Natural killer cell (primary cell): ENCODE measurements at regions not wholly inside any gene's neighbourhood (a gene's known extent, or its start where the extent isn't known, plus 50 kb on each side); places are given as distances from the start of the nearest gene placed in this dataset.

Experiments
- ATAC-seq, 3 donors: fragments of 150-1000 bp in 2 of 3; fragments of 200-7000 bp in 1 of 3; cut with Tn5 transposase; 1 replicate in 1 of 3; 2 replicates in 2 of 3; pipeline ENCODE4 v1.10.0; 2021; ENCODE audit warnings: mild to moderate bottlenecking in 2 of 3, moderate library complexity in 2 of 3
- DNase-seq, 2 donors: peaks; one replicate each; pipeline versions ENCODE4 v3.0.0 to v3.0.0-alpha.2; 2013 to 2021; ENCODE audit warnings: mixed read lengths in 1 of 2
- H3K27ac ChIP-seq: one replicate; pipeline ENCODE4 v1.5.1; 2013; ENCODE audit warnings: mild to moderate bottlenecking, low read length
- H3K27me3 ChIP-seq: one replicate; pipeline ENCODE4 v1.6.1; 2013; ENCODE audit warnings: low read length; ENCODE audit not compliant: control insufficient read depth, insufficient read depth
- H3K36me3 ChIP-seq: one replicate; pipeline ENCODE4 v1.6.1; 2013; ENCODE audit warnings: low read length; ENCODE audit not compliant: control insufficient read depth, insufficient read depth
- H3K4me1 ChIP-seq: one replicate; pipeline ENCODE4 v1.6.1; 2013; ENCODE audit warnings: low read length; ENCODE audit not compliant: control insufficient read depth, insufficient read depth
- H3K4me3 ChIP-seq: one replicate; pipeline ENCODE4 v1.5.1; 2013; ENCODE audit warnings: low read length
- H3K9me3 ChIP-seq: one replicate; pipeline ENCODE4 v1.6.1; 2013; ENCODE audit warnings: low read length; ENCODE audit not compliant: control insufficient read depth, insufficient read depth
- H3K27ac Mint-ChIP-seq, 2 donors: one replicate each; pipeline ENCODE4 v1.8.0; 2022; ENCODE audit warnings: mild to moderate bottlenecking in 2 of 2, mixed read lengths in 2 of 2, moderate library complexity in 1 of 2
- H3K27me3 Mint-ChIP-seq, 2 donors: one replicate each; pipeline ENCODE4 v1.8.0; 2022; ENCODE audit warnings: low read depth in 2 of 2, mixed read lengths in 2 of 2
- H3K36me3 Mint-ChIP-seq: one replicate; pipeline ENCODE4 v1.8.0; 2022; ENCODE audit warnings: mixed read lengths
- H3K4me1 Mint-ChIP-seq, 2 donors: one replicate each; pipeline ENCODE4 v1.8.0; 2022; ENCODE audit warnings: mixed read lengths in 2 of 2
- H3K4me3 Mint-ChIP-seq: one replicate; pipeline ENCODE4 v1.8.0; 2022; ENCODE audit warnings: mild to moderate bottlenecking, moderate library complexity, mixed read lengths
- H3K9me3 Mint-ChIP-seq, 2 donors: one replicate each; pipeline ENCODE4 v1.8.0; 2022; ENCODE audit warnings: mixed read lengths in 2 of 2
- CTCF ChIP-seq: fragments of 200-600 bp; IDR thresholded peaks from one replicate; pipeline ENCODE4 v1.8.0; 2022; ENCODE audit warnings: antibody characterized with exemption
- WGBS: methylation state at CpG from one replicate; pipeline ENCODE4 v1.1.7; 2013; ENCODE audit warnings: missing lambda C conversion rate; ENCODE audit not compliant: insufficient coverage; 5-methylcytosine and 5-hydroxymethylcytosine counted together
- intact Hi-C: fragments of 100-400 bp; cut with micrococcal nuclease; formaldehyde crosslinking; loops from one replicate; pipeline ENCODE4 v1.14.2; 2022

- no peak for DNase-seq
- peaks cover 9% of the 10 kb centered on the region for H3K4me1 ChIP-seq
- Mint-ChIP-seq H3K36me3 (no peaks in the 10 kb centered on the region), H3K4me3 (no peak overlapping the region), H3K9me3 (no peaks in the 10 kb centered on the region), H3K4me1 (peaks cover 4% of the 10 kb centered on the region in 2 donors), H3K27me3 (peaks cover 4 to 7% of the 10 kb centered on the region in 2 donors), H3K27ac (no peak overlapping the region)
- H3K4me3 ChIP-seq, result no peak overlapping the region
- no peak overlapping the region for H3K27ac ChIP-seq
- no peaks in the 10 kb centered on the region for H3K27me3 ChIP-seq
- intact Hi-C loops, result no loop called here
- no peak for TF ChIP-seq CTCF
- 97% methylated on average over 4 of the region's 4 CpGs for WGBS
- ATAC-seq, result no peak
- no peaks in the 10 kb centered on the region for H3K36me3 ChIP-seq
- H3K9me3 ChIP-seq, result no peaks in the 10 kb centered on the region
Observed at GRCh38 chr2:6785493-6785892, 80.2 kb downstream of the CMPK2 start.

DNA sequence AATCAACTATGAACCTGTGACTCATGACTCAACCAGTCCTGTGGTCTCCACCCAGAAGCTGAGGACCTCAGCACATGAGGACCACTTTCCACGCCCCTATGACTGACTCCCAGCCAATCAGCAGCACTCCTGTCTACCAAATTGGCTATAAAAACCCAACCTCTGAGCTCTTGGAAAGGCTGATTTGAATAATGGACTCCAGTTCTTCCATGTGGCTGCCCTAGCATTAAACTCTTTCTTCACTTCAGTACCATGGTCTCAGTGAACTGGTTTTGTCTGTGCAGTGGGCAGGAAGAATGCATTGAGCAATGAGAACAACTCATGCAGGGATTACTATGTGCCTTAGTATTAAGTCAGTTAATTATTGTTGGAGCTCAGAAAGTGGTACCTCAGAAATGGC, 78.3 kb downstream of the CMPK2 start:
- Histone ChIP-seq H3K36me3 (no peaks in the 10 kb centered on the region), H3K4me3 (no peak overlapping the region), H3K27ac (no peak overlapping the region), H3K27me3 (no peaks in the 10 kb centered on the region), H3K9me3 (no peaks in the 10 kb centered on the region), H3K4me1 (no peaks in the 10 kb centered on the region)
- 93% methylated on average over 1 of the region's 1 CpG for WGBS
- H3K27ac Mint-ChIP-seq, result no peak overlapping the region
- ATAC-seq (no peak), DNase-seq (no peak)
- no peaks in the 10 kb centered on the region for H3K4me1 Mint-ChIP-seq
- no peak overlapping the region for H3K4me3 Mint-ChIP-seq
- no peak for TF ChIP-seq CTCF
- no peaks in the 10 kb centered on the region for H3K9me3 Mint-ChIP-seq
- no peaks in the 10 kb centered on the region for H3K36me3 Mint-ChIP-seq
- H3K27me3 Mint-ChIP-seq, result peaks cover 7% of the 10 kb centered on the region in 2 donors
- intact Hi-C loops, result no loop called here

DNA sequence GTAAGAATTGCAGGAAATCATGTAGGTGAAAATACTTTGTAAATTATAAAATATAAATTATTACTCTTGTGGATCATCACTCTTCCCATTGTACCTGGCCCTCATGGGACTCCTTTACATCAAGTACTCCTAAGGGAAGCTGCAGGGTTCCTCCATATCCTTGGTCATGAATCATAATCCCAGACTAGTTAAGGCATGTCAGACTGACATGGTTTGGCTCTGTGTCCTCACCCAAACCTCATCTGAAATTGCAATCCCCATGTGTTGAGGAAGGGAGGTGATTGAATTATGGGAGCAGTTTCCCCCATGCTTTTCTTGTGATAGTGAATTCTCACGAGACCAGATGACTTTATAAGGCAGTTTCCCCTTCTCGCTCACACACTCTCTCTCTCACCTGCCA, 77.1 kb downstream of the CMPK2 start:
- DNase-seq, result no peak
- Mint-ChIP-seq H3K36me3 (no peaks in the 10 kb centered on the region), H3K27ac (no peak overlapping the region), H3K27me3 (peaks cover 4 to 7% of the 10 kb centered on the region in 2 donors), H3K4me3 (no peak overlapping the region), H3K9me3 (no peaks in the 10 kb centered on the region), H3K4me1 (no peaks in the 10 kb centered on the region)
- H3K4me1 ChIP-seq, result no peaks in the 10 kb centered on the region
- H3K27me3 ChIP-seq, result no peaks in the 10 kb centered on the region
- 76% methylated on average over 2 of the region's 2 CpGs for WGBS
- no peak for TF ChIP-seq CTCF
- no peaks in the 10 kb centered on the region for H3K9me3 ChIP-seq
- no peak overlapping the region for H3K4me3 ChIP-seq
- no peaks in the 10 kb centered on the region for H3K36me3 ChIP-seq
- ATAC-seq, result no peak
- intact Hi-C loops, result no loop called here
- H3K27ac ChIP-seq, result no peak overlapping the region

GRCh38 chr2:6789559-6790138, 76.1 kb downstream of the CMPK2 start:
- DNase-seq (no peak), ATAC-seq (no peak)
- no peaks in the 10 kb centered on the region for H3K9me3 ChIP-seq
- Mint-ChIP-seq H3K27ac (no peak overlapping the region), H3K4me3 (no peak overlapping the region), H3K36me3 (no peaks in the 10 kb centered on the region), H3K27me3 (peaks cover 7 to 9% of the 10 kb centered on the region in 2 donors), H3K4me1 (no peaks in the 10 kb centered on the region), H3K9me3 (no peaks in the 10 kb centered on the region)
- H3K36me3 ChIP-seq, result no peaks in the 10 kb centered on the region
- H3K27me3 ChIP-seq, result no peaks in the 10 kb centered on the region
- no peaks in the 10 kb centered on the region for H3K4me1 ChIP-seq
- TF ChIP-seq CTCF, result no peak
- 93% methylated on average over 5 of the region's 6 CpGs for WGBS
- intact Hi-C loops, result no loop called here
- no peak overlapping the region for H3K27ac ChIP-seq
- H3K4me3 ChIP-seq, result no peak overlapping the region
